Ovary (tissue), 7 donors: ENCODE measurements at regions not wholly inside any gene's neighbourhood (a gene's known extent, or its start where the extent isn't known, plus 50 kb on each side); places are given as distances from the start of the nearest gene placed in this dataset.

Experiments
- DNase-seq, 5 donors: peaks; one replicate each; pipeline ENCODE4 v3.0.0-alpha.2; 2019 to 2020
- H3K27ac ChIP-seq, 2 donors: fragments of 200-600 bp; one replicate each; pipeline versions ENCODE4 v1.5.1 to v1.8.0; 2019 to 2022
- H3K27me3 ChIP-seq: fragments of 200-600 bp; one replicate; pipeline ENCODE4 v1.8.0; 2022
- H3K36me3 ChIP-seq: fragments of 200-600 bp; sonication (generic); one replicate; pipeline ENCODE4 v1.5.1; 2019
- H3K4me1 ChIP-seq: one replicate; pipeline ENCODE4 v1.8.1; 2013; ENCODE audit warnings: mild to moderate bottlenecking, moderate library complexity; ENCODE audit not compliant: insufficient read depth
- H3K4me3 ChIP-seq: fragments of 200-600 bp; sonication (generic); one replicate; pipeline ENCODE4 v1.5.1; 2017
- H3K9me3 ChIP-seq, 2 donors: fragments of 200-600 bp in 1 of 2; sonication (generic) in 1 of 2; one replicate each; pipeline versions ENCODE4 v1.5.1 to v1.8.1; 2013 to 2019; ENCODE audit warnings: mild to moderate bottlenecking in 1 of 2, moderate library complexity in 1 of 2
- CTCF ChIP-seq, 3 donors: fragments of 450-650 bp in 2 of 3; fragments of 200-600 bp in 1 of 3; IDR thresholded peaks; one replicate each; pipeline versions ENCODE4 v1.5.1 to v1.8.0; 2016 to 2022; ENCODE audit warnings: antibody characterized with exemption in 3 of 3, mild to moderate bottlenecking in 1 of 3
- EP300 ChIP-seq: sonication (generic); formaldehyde crosslinking; IDR thresholded peaks from one replicate; pipeline ENCODE4 v1.6.1; 2017; ENCODE audit warnings: antibody characterized with exemption
- POLR2A ChIP-seq: fragments of 450-650 bp; IDR thresholded peaks from one replicate; pipeline ENCODE4 v1.6.1; 2017; ENCODE audit warnings: antibody characterized with exemption, mild to moderate bottlenecking, moderate library complexity
- WGBS, 3 donors: extraction: QIAGEN DNeasy Blood & Tissue Kit in 1 of 3; methylation state at CpG; one replicate each; pipeline versions ENCODE4 v1.1.5 to v1.1.7; 2013 to 2017; 5-methylcytosine and 5-hydroxymethylcytosine counted together
- intact Hi-C, 4 donors: fragments of 100-400 bp; cut with DNase I; formaldehyde crosslinking; loops; one replicate each; pipeline versions ENCODE4 v1.11.0 to v1.15.1; 2022 to 2023
- donor health status: DM: no; HTN: no; CAD: no; lungs with moderate emphysema.
- donor health status: DM: no; HTN: no; CAD: no.
- donor health status: Bipolar disorder and iron deficiency.
- donor health status: DM: no; HTN: no; CAD: no.
- donor health status: DM: yes; HTN: yes; CAD: no.

- H3K9me3 ChIP-seq: no peaks in the 10 kb centered on the region
- 88 to 92% (median 91%) methylated on average over 3 of the region's 3 CpGs for WGBS, 3 donors
Measured at GRCh38 chr4:34373456-34373855, 1870.9 kb downstream of the ARAP2 start.

GRCh38 chr4:34412233-34412632 lies 1832.1 kb downstream of the ARAP2 start:
- intact Hi-C loops: no loop called here
- Histone ChIP-seq H3K36me3 (no peaks in the 10 kb centered on the region), H3K27ac (no peak overlapping the region), H3K9me3 (no peaks in the 10 kb centered on the region), H3K27me3 (no peaks in the 10 kb centered on the region), H3K4me1 (no peaks in the 10 kb centered on the region), H3K4me3 (no peak overlapping the region)
- DNase-seq: no peak
- 83 to 86% (median 84%) methylated on average over 2 of the region's 2 CpGs for WGBS, 3 donors
- TF ChIP-seq CTCF (IDR thresholded peaks at IDR 0.05) (no peak), EP300 (no peak), POLR2A (no peak)

More at GRCh38 chr4:34373456-34373855, 1870.9 kb downstream of the ARAP2 start:
- no peak for TF ChIP-seq EP300
- no peak for TF ChIP-seq CTCF (IDR thresholded peaks at IDR 0.05)
- TF ChIP-seq POLR2A: no peak
- no peaks in the 10 kb centered on the region for H3K27me3 ChIP-seq
- no peaks in the 10 kb centered on the region for H3K4me1 ChIP-seq
- intact Hi-C loops: no loop called here
- no peaks in the 10 kb centered on the region for H3K36me3 ChIP-seq
- no peak overlapping the region for H3K27ac ChIP-seq
- no peak overlapping the region for H3K4me3 ChIP-seq
- no peak for DNase-seq

GRCh38 chr4:34412911-34413310 lies 1831.4 kb downstream of the ARAP2 start:
- H3K27me3 ChIP-seq: no peaks in the 10 kb centered on the region
- H3K4me1 ChIP-seq: no peaks in the 10 kb centered on the region
- H3K27ac ChIP-seq: no peak overlapping the region
- TF ChIP-seq EP300 (no peak), POLR2A (no peak), CTCF (IDR thresholded peaks at IDR 0.05) (no peak)
- 62 to 76% (median 72%) methylated on average over 2 of the region's 2 CpGs for WGBS, 3 donors
- H3K4me3 ChIP-seq: no peak overlapping the region
- H3K36me3 ChIP-seq: no peaks in the 10 kb centered on the region
- DNase-seq: no peak
- H3K9me3 ChIP-seq: no peaks in the 10 kb centered on the region
- intact Hi-C loops: no loop called here

- intact Hi-C loops: no loop called here
- Histone ChIP-seq H3K4me3 (no peak overlapping the region), H3K36me3 (no peaks in the 10 kb centered on the region), H3K4me1 (no peaks in the 10 kb centered on the region), H3K9me3 (no peaks in the 10 kb centered on the region), H3K27me3 (no peaks in the 10 kb centered on the region), H3K27ac (no peak overlapping the region)
- TF ChIP-seq CTCF (IDR thresholded peaks at IDR 0.05) (no peak), POLR2A (no peak)
- DNase-seq: no peak
- 78 to 88% (median 81%) methylated on average over 3 of the region's 3 CpGs for WGBS, 3 donors
Measured at GRCh38 chr4:34417160-34417559, 1827.2 kb downstream of the ARAP2 start.

- Histone ChIP-seq H3K9me3 (no peaks in the 10 kb centered on the region), H3K27me3 (no peaks in the 10 kb centered on the region), H3K36me3 (no peaks in the 10 kb centered on the region), H3K4me1 (no peaks in the 10 kb centered on the region), H3K27ac (no peak overlapping the region), H3K4me3 (no peak overlapping the region)
- intact Hi-C loops: no loop called here
- TF ChIP-seq EP300 (no peak), POLR2A (no peak), CTCF (IDR thresholded peaks at IDR 0.05) (no peak)
- DNase-seq: no peak
- 82 to 88% (median 85%) methylated on average over 2 of the region's 2 CpGs for WGBS, 3 donors
Measured at GRCh38 chr4:34419871-34420270, 1824.4 kb downstream of the ARAP2 start.
